CD4-positive, CD25-positive, alpha-beta regulatory T cell (primary cell): ENCODE measurements at regions not wholly inside any gene's neighbourhood (a gene's known extent, or its start where the extent isn't known, plus 50 kb on each side); places are given as distances from the start of the nearest gene placed in this dataset.

Experiments
- ATAC-seq, 2 donors: fragments of 150-1000 bp; cut with Tn5 transposase; one replicate each; pipeline ENCODE4 v1.10.0; 2021; ENCODE audit warnings: low read depth in 2 of 2, moderate number of reproducible peaks in 2 of 2, moderate library complexity in 1 of 2
- DNase-seq, 3 donors: peaks; one replicate each; pipeline versions ENCODE4 v3.0.0 to v3.0.0-alpha.2; 2012 to 2022; ENCODE audit warnings: mixed read lengths in 1 of 3
- H3K27ac ChIP-seq: one replicate; pipeline ENCODE4 v1.7.0; 2013; ENCODE audit warnings: mild to moderate bottlenecking, low read length; ENCODE audit not compliant: insufficient read depth, poor library complexity, severe bottlenecking
- H3K27me3 ChIP-seq: one replicate; pipeline ENCODE4 v1.7.0; 2013; ENCODE audit warnings: low read length; ENCODE audit not compliant: control insufficient read depth, insufficient read depth
- H3K36me3 ChIP-seq: one replicate; pipeline ENCODE4 v1.7.0; 2013; ENCODE audit warnings: mild to moderate bottlenecking, low read length, moderate library complexity; ENCODE audit not compliant: control insufficient read depth, insufficient read depth
- H3K4me1 ChIP-seq: 2 replicates; pipeline ENCODE4 v1.7.0; 2013; ENCODE audit warnings: mild to moderate bottlenecking, low read length; ENCODE audit not compliant: insufficient read depth, control insufficient read depth, poor library complexity, severe bottlenecking
- H3K4me3 ChIP-seq: one replicate; pipeline ENCODE4 v1.7.0; 2013; ENCODE audit warnings: low read depth, mild to moderate bottlenecking, low read length, moderate library complexity
- H3K9me3 ChIP-seq, 2 experiments: 1 replicate in 1 of 2; 2 replicates in 1 of 2; pipeline ENCODE4 v1.7.0; 2013; ENCODE audit warnings: low read length in 2 of 2, mild to moderate bottlenecking in 1 of 2, moderate library complexity in 1 of 2; ENCODE audit not compliant: control insufficient read depth in 2 of 2
- H3K27ac Mint-ChIP-seq, 3 donors: one replicate each; pipeline ENCODE4 v1.8.0; 2020 to 2022; ENCODE audit warnings: mild to moderate bottlenecking in 3 of 3, mixed read lengths in 3 of 3, moderate library complexity in 2 of 3
- H3K27me3 Mint-ChIP-seq: one replicate; pipeline ENCODE4 v1.8.0; 2022; ENCODE audit warnings: mild to moderate bottlenecking, mixed read lengths
- H3K36me3 Mint-ChIP-seq: one replicate; pipeline ENCODE4 v1.8.0; 2020; ENCODE audit warnings: mixed read lengths
- H3K4me1 Mint-ChIP-seq, 4 donors: one replicate each; pipeline ENCODE4 v1.8.0; 2020 to 2022; ENCODE audit warnings: mixed read lengths in 4 of 4, mild to moderate bottlenecking in 1 of 4
- H3K4me3 Mint-ChIP-seq, 4 donors: one replicate each; pipeline ENCODE4 v1.8.0; 2020 to 2022; ENCODE audit warnings: mild to moderate bottlenecking in 4 of 4, mixed read lengths in 4 of 4, moderate library complexity in 3 of 4
- H3K9me3 Mint-ChIP-seq, 7 donors: one replicate each; pipeline ENCODE4 v1.8.0; 2020 to 2022; ENCODE audit warnings: mixed read lengths in 7 of 7, mild to moderate bottlenecking in 3 of 7, moderate library complexity in 2 of 7

GRCh38 chr16:8476824-8477223, 113.5 kb downstream of the TMEM114 start:
- DNase-seq (no peak), ATAC-seq (no peak)
- Histone ChIP-seq H3K27ac (no peak overlapping the region), H3K9me3 (no peaks in the 10 kb centered on the region), H3K4me1 (no peaks in the 10 kb centered on the region), H3K27me3 (no peaks in the 10 kb centered on the region), H3K4me3 (no peak overlapping the region), H3K36me3 (no peaks in the 10 kb centered on the region)
- Mint-ChIP-seq H3K27ac (no peak overlapping the region), H3K4me1 (no peaks in the 10 kb centered on the region), H3K9me3 (peaks cover 0 to 5% (median 1%) of the 10 kb centered on the region in 7 donors), H3K27me3 (peaks cover 5% of the 10 kb centered on the region), H3K36me3 (no peaks in the 10 kb centered on the region), H3K4me3 (no peak overlapping the region)

DNA sequence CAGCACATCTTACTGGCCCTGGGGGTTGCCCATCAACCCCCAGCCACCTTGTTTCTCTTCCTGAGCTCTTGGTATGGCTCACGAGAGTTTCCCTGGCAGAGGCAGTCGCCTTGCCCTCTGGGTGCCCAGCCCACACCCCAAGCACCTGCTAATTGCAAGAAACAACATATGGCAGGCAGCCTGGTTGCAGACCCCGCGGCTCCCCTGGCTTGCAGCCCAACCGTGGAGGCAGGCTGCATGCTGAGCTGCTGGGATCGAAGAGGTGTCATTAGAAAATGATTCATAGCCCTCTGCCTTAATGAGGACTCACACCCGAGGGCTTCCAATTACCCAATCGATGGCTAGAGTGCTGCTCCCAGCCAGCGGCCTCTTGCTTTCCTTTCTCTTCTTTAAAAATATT, 115.7 kb downstream of the TMEM114 start:
- Mint-ChIP-seq H3K9me3 (peaks cover 0 to 4% (median 0%) of the 10 kb centered on the region in 7 donors), H3K27ac (no peak overlapping the region), H3K36me3 (no peaks in the 10 kb centered on the region), H3K27me3 (peaks cover 5% of the 10 kb centered on the region), H3K4me1 (no peaks in the 10 kb centered on the region), H3K4me3 (no peak overlapping the region)
- DNase-seq, result no peak
- no peaks in the 10 kb centered on the region for H3K27me3 ChIP-seq
- no peak overlapping the region for H3K4me3 ChIP-seq
- H3K36me3 ChIP-seq, result no peaks in the 10 kb centered on the region
- no peaks in the 10 kb centered on the region for H3K4me1 ChIP-seq
- no peak for ATAC-seq
- no peaks in the 10 kb centered on the region for H3K9me3 ChIP-seq
- H3K27ac ChIP-seq, result no peak overlapping the region

GRCh38 chr16:8469102-8469778, 121.1 kb downstream of the TMEM114 start:
- H3K27me3 Mint-ChIP-seq, result peaks cover 8% of the 10 kb centered on the region
- Histone ChIP-seq H3K9me3 (no peaks in the 10 kb centered on the region), H3K27ac (no peak overlapping the region), H3K4me3 (no peak overlapping the region), H3K27me3 (no peaks in the 10 kb centered on the region), H3K4me1 (no peaks in the 10 kb centered on the region), H3K36me3 (no peaks in the 10 kb centered on the region)
- DNase-seq, result no peak
- H3K27ac Mint-ChIP-seq, result no peak overlapping the region
- peaks cover 0 to 5% (median 3%) of the 10 kb centered on the region in 7 donors for H3K9me3 Mint-ChIP-seq
- H3K4me3 Mint-ChIP-seq, result no peak overlapping the region
- ATAC-seq, result no peak
- no peaks in the 10 kb centered on the region for H3K36me3 Mint-ChIP-seq
- no peaks in the 10 kb centered on the region for H3K4me1 Mint-ChIP-seq

DNA sequence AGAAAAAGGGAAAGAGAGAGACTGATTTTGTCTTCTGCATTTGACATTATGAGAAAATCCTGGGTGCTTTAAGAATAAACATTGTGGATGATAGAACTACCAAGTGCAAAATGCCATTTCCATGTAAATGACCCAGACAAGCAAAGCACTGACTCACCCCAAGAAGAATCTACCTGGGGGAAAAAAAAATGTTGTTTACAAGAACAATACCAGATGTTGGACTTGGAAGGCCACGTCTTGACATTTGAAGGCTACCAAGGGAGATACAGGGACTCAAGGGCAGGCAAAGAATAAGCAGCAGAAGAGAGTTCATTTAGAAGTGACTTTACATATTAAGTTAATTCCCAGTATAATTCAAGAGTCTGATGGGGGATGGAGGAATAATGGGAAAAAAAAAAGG, 125.3 kb downstream of the TMEM114 start:
- H3K36me3 Mint-ChIP-seq, result no peaks in the 10 kb centered on the region
- no peak overlapping the region for H3K4me3 Mint-ChIP-seq
- Histone ChIP-seq H3K36me3 (no peaks in the 10 kb centered on the region), H3K27ac (no peak overlapping the region), H3K27me3 (no peaks in the 10 kb centered on the region), H3K4me1 (no peaks in the 10 kb centered on the region), H3K4me3 (no peak overlapping the region), H3K9me3 (no peaks in the 10 kb centered on the region)
- peaks cover 0 to 5% (median 2%) of the 10 kb centered on the region in 7 donors for H3K9me3 Mint-ChIP-seq
- DNase-seq (no peak), ATAC-seq (no peak)
- no peaks in the 10 kb centered on the region for H3K4me1 Mint-ChIP-seq
- H3K27me3 Mint-ChIP-seq, result peaks cover 8% of the 10 kb centered on the region
- H3K27ac Mint-ChIP-seq, result no peak overlapping the region

- no peaks in the 10 kb centered on the region for H3K36me3 Mint-ChIP-seq
- no peak for ATAC-seq
- no peaks in the 10 kb centered on the region for H3K27me3 Mint-ChIP-seq
- Histone ChIP-seq H3K4me3 (no peak overlapping the region), H3K27me3 (no peaks in the 10 kb centered on the region), H3K27ac (no peak overlapping the region), H3K4me1 (no peaks in the 10 kb centered on the region), H3K9me3 (no peaks in the 10 kb centered on the region), H3K36me3 (no peaks in the 10 kb centered on the region)
- no peaks in the 10 kb centered on the region for H3K4me1 Mint-ChIP-seq
- H3K27ac Mint-ChIP-seq, result no peak overlapping the region
- DNase-seq, result no peak
- H3K4me3 Mint-ChIP-seq, result no peak overlapping the region
- H3K9me3 Mint-ChIP-seq, result peaks cover 0 to 7% (median 2%) of the 10 kb centered on the region in 7 donors
Observed at GRCh38 chr16:8459085-8459733, 131.1 kb downstream of the TMEM114 start.

GRCh38 chr16:8458481-8459046, 131.7 kb downstream of the TMEM114 start:
- ATAC-seq, result no peak
- Mint-ChIP-seq H3K27me3 (no peaks in the 10 kb centered on the region), H3K4me1 (no peaks in the 10 kb centered on the region), H3K4me3 (no peak overlapping the region), H3K27ac (no peak overlapping the region), H3K36me3 (no peaks in the 10 kb centered on the region), H3K9me3 (peaks cover 0 to 8% (median 3%) of the 10 kb centered on the region in 7 donors)
- Histone ChIP-seq H3K36me3 (no peaks in the 10 kb centered on the region), H3K9me3 (no peaks in the 10 kb centered on the region), H3K27ac (no peak overlapping the region), H3K4me3 (no peak overlapping the region), H3K4me1 (no peaks in the 10 kb centered on the region), H3K27me3 (no peaks in the 10 kb centered on the region)
- no peak for DNase-seq

DNA sequence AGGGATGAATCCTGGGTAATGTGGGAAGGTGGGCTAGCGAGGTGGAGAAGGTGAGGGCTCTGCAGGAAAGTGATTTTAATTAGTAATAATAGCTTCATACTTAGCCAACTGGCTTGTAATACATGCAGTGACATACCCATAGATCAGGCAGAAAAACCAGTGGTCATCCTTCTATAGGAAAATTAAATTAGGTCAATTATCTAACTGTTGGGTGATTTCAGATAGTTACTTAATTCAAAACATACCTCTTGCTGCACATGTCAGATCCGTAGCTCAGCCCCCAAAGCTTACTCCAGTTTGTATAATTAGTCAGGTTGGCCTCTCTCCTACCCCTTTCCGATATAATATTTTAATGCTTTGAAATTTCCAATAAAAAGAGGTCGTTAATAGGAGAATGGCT, 137.0 kb downstream of the TMEM114 start:
- H3K4me3 Mint-ChIP-seq, result no peak overlapping the region
- H3K9me3 Mint-ChIP-seq, result peaks cover 0 to 3% (median 1%) of the 10 kb centered on the region in 7 donors
- ATAC-seq (no peak), DNase-seq (no peak)
- Histone ChIP-seq H3K27me3 (no peaks in the 10 kb centered on the region), H3K27ac (no peak overlapping the region), H3K36me3 (no peaks in the 10 kb centered on the region), H3K4me1 (no peaks in the 10 kb centered on the region), H3K9me3 (no peaks in the 10 kb centered on the region), H3K4me3 (no peak overlapping the region)
- no peak overlapping the region for H3K27ac Mint-ChIP-seq
- H3K27me3 Mint-ChIP-seq, result peaks cover 4% of the 10 kb centered on the region
- no peaks in the 10 kb centered on the region for H3K4me1 Mint-ChIP-seq
- no peaks in the 10 kb centered on the region for H3K36me3 Mint-ChIP-seq

DNA sequence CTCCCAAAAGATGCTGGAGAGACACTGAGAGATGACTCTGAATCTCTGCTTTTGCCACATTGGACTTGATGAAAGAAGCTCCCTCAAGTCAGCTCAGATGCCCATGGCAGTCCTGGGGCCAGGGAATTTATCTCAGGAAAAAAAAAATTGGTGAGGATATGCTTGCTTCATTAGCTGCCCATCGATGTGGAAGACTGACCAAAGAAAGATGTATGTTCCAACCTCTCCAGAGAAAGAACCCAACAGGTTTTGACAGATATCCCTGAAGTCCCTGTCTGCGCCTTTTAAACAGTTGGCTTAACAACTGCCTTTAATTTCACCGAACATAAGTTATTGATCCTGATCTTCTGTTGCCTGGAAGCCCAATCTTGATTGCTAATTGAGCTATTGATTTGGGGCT, 137.4 kb downstream of the TMEM114 start:
- Mint-ChIP-seq H3K27me3 (peaks cover 4% of the 10 kb centered on the region), H3K4me3 (no peak overlapping the region), H3K9me3 (peaks cover 0 to 3% (median 1%) of the 10 kb centered on the region in 7 donors), H3K36me3 (no peaks in the 10 kb centered on the region), H3K4me1 (no peaks in the 10 kb centered on the region), H3K27ac (no peak overlapping the region)
- H3K27me3 ChIP-seq, result no peaks in the 10 kb centered on the region
- no peak overlapping the region for H3K4me3 ChIP-seq
- ATAC-seq (no peak), DNase-seq (no peak)
- H3K9me3 ChIP-seq, result no peaks in the 10 kb centered on the region
- H3K36me3 ChIP-seq, result no peaks in the 10 kb centered on the region
- no peaks in the 10 kb centered on the region for H3K4me1 ChIP-seq
- H3K27ac ChIP-seq, result no peak overlapping the region
